Activated naive CD4-positive, alpha-beta T cell treated with anti-CD3 and anti-CD28 coated beads, Interleukin-2, amount 50 U/mL, for 24 hours (primary cell): ENCODE measurements at regions not wholly inside any gene's neighbourhood (a gene's known extent, or its start where the extent isn't known, plus 50 kb on each side); places are given as distances from the start of the nearest gene placed in this dataset.
"Not testable (repeated sequence)": the region's sequence is repeated elsewhere in the genome, so short reads cannot be mapped to it uniquely, and the experiment has no call there.

Source experiments
- H3K27ac Mint-ChIP-seq: one replicate; pipeline ENCODE4 v1.8.0; 2021; ENCODE audit warnings: mild to moderate bottlenecking, mixed read lengths
- H3K27me3 Mint-ChIP-seq: one replicate; pipeline ENCODE4 v1.8.0; 2021; ENCODE audit warnings: mixed read lengths
- H3K36me3 Mint-ChIP-seq: one replicate; pipeline ENCODE4 v1.8.0; 2021; ENCODE audit warnings: mixed read lengths
- H3K4me1 Mint-ChIP-seq: one replicate; pipeline ENCODE4 v1.8.0; 2021; ENCODE audit warnings: mixed read lengths
- H3K4me3 Mint-ChIP-seq: one replicate; pipeline ENCODE4 v1.8.0; 2021; ENCODE audit warnings: mild to moderate bottlenecking, mixed read lengths
- H3K9me3 Mint-ChIP-seq: one replicate; pipeline ENCODE4 v1.8.0; 2021; ENCODE audit warnings: mixed read lengths

DNA sequence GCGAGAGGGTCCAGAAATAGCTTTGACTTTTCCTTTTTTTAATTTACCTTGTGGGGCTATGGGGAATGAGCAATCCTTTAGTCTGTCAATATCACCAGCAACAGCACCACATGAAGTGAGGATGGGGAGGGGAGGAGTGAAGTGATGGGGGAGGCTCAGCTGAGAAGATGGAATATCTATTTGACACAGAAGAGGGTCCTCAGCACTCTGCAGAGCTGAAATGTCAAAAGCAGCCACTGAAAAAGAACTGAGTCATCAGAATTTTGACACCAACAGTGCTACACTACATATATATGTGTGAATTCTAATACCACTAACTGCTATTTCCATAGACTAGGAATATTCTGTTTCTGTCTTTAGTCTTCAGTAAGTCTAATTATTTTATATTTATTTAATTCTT lies 427.0 kb upstream of the PBX1 start:
- peaks cover 5% of the 10 kb centered on the region for H3K9me3 Mint-ChIP-seq
- H3K27ac Mint-ChIP-seq = no peak overlapping the region
- no peak overlapping the region for H3K4me3 Mint-ChIP-seq
- H3K27me3 Mint-ChIP-seq = no peaks in the 10 kb centered on the region
- no peaks in the 10 kb centered on the region for H3K36me3 Mint-ChIP-seq
- no peaks in the 10 kb centered on the region for H3K4me1 Mint-ChIP-seq

DNA sequence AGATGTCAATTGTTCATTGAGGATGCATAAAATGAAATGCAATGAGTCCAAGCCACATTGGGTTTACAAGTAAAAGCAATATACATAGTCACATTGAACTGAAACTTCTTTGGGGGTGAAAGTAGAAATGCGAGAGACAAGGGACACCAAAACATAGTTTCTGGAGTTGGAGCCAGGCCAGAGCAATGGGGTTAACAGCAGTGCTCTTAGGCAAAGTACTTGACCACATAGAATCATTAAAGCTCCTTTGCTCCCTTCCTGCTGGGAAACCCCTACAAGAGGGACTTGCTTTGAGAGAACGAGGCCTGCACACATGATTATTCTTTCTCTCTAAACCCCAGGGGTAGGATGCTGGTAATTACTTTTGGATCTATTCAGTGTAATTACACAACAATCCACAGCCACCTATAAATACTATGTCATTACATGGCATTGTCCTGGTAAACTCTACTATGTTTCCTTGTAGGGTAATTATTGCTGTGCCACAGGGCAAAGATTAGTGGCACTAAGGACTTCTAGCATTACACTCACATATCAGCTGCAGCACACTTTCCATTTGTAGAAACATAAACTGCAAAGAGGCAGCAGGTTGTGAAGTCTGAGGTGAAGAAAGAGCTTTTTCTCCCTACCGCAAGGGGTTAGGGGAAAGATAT lies 421.6 kb upstream of the PBX1 start:
- Mint-ChIP-seq H3K4me3 (no peak overlapping the region), H3K4me1 (no peaks in the 10 kb centered on the region), H3K36me3 (no peaks in the 10 kb centered on the region), H3K27ac (no peak overlapping the region), H3K9me3 (no peaks in the 10 kb centered on the region), H3K27me3 (no peaks in the 10 kb centered on the region)

DNA sequence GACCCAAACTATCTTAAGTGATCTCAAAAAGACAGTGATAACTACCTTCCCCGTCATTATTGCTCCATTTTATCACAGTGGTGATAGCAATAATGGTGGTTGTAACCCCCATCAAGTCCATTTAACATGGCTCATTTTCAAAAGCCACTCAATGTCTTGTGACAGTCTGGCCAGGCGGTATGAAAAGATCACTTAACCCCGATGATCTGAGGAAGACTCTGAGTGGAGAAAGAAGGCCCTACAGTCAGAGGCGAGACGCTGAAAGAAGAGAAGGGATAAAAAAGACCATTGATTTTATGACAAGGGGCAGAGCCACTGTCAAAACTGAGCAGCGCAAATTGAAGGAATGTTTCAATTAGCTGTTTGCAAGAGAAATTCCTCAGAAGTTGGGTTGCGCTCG lies 417.2 kb upstream of the PBX1 start:
- H3K9me3 Mint-ChIP-seq = peaks cover 4% of the 10 kb centered on the region
- H3K27ac Mint-ChIP-seq = no peak overlapping the region
- H3K36me3 Mint-ChIP-seq = no peaks in the 10 kb centered on the region
- H3K4me1 Mint-ChIP-seq = no peaks in the 10 kb centered on the region
- no peaks in the 10 kb centered on the region for H3K27me3 Mint-ChIP-seq
- H3K4me3 Mint-ChIP-seq = no peak overlapping the region

DNA sequence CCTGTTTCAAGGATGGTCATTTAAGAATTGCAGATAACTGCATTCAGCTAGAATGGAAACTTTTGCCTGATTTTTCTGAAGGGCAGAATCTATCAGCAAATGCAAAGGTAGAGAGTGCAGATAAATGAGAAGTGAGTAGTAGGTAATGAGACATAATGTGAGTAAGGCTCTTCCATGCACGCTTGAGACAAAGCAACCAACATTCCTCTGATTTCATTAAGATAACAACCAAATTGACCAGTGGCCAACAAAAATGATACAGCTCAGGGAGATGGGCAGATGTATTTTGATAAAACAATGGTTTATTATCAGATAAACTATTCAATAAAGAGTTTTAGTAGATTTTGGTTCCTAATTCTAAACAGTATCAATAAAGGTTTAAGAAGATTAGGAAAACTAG lies 404.4 kb upstream of the PBX1 start:
- no peaks in the 10 kb centered on the region for H3K27me3 Mint-ChIP-seq
- peaks cover 15% of the 10 kb centered on the region for H3K9me3 Mint-ChIP-seq
- no peak overlapping the region for H3K4me3 Mint-ChIP-seq
- H3K27ac Mint-ChIP-seq = no peak overlapping the region
- no peaks in the 10 kb centered on the region for H3K36me3 Mint-ChIP-seq
- no peaks in the 10 kb centered on the region for H3K4me1 Mint-ChIP-seq

DNA sequence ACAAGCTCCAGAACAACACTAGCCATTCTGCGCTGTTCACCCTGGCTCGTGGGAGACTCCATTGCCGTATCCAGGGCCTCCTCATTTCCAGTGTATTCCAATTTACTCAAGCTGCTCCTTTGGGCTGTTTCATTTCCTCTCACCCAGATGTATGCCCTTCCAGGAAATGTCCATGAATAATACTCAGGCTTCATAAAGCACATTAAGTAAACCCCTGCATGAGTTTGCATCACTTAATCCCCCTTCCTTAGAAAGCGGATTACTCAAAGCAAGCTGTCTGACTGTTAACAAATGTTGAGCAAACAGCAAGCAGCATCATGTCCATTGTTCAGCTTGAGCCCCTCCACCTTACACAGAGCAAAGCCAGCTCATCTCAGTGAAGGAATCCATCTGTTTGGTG lies 403.6 kb upstream of the PBX1 start:
- H3K4me1 Mint-ChIP-seq = no peaks in the 10 kb centered on the region
- no peak overlapping the region for H3K4me3 Mint-ChIP-seq
- no peaks in the 10 kb centered on the region for H3K36me3 Mint-ChIP-seq
- H3K27me3 Mint-ChIP-seq = no peaks in the 10 kb centered on the region
- no peak overlapping the region for H3K27ac Mint-ChIP-seq
- H3K9me3 Mint-ChIP-seq = peaks cover 20% of the 10 kb centered on the region

DNA sequence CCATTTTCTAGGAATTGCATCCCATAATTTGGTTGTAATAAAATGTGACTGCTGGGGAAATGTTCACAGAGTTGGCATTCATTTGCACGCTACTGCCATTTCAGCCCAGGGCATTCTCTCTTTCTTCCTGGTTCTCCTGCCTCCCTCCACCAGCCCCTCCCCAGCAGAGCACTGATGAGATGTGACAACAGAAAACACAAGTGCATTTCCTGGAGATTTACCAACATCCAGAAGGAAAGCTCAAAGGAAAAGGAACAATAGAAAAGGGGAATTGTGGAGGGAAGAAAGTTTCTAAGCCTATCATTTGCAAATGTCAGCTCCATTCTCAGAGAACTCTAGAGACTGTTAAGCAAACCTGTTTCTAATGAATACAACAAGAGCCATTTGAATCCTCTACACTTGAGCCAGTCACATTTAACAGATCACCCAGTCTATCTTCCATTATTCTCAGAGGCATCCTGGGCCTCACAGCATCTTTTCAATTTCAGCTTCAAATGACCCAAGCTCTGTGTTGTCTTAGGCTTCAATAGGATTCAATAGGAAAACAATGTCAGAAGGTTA lies 395.6 kb upstream of the PBX1 start:
- Mint-ChIP-seq H3K4me3 (no peak overlapping the region), H3K9me3 (peaks cover 8% of the 10 kb centered on the region), H3K27me3 (no peaks in the 10 kb centered on the region), H3K4me1 (no peaks in the 10 kb centered on the region), H3K36me3 (no peaks in the 10 kb centered on the region), H3K27ac (no peak overlapping the region)

DNA sequence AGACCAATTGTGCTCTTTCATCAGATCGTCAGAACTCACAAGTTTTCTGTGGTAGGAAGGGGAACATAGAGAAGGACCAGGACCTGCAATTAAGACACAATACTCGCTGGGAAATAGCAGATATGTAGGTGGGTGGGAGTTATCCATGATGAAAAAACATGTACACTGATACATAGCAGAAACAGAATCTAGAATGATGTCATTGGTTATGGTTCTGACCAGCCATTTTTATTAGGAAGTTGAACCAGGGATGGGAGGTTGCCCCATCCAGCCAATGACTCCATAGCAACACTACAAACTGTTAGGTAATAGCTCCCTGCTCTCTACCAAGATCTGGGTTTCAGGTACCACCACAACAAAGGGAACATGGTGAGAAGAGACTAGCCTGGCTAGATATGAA lies 393.5 kb upstream of the PBX1 start:
- peaks cover 3% of the 10 kb centered on the region for H3K9me3 Mint-ChIP-seq
- no peaks in the 10 kb centered on the region for H3K27me3 Mint-ChIP-seq
- H3K36me3 Mint-ChIP-seq = no peaks in the 10 kb centered on the region
- no peak overlapping the region for H3K4me3 Mint-ChIP-seq
- no peak overlapping the region for H3K27ac Mint-ChIP-seq
- H3K4me1 Mint-ChIP-seq = no peaks in the 10 kb centered on the region

DNA sequence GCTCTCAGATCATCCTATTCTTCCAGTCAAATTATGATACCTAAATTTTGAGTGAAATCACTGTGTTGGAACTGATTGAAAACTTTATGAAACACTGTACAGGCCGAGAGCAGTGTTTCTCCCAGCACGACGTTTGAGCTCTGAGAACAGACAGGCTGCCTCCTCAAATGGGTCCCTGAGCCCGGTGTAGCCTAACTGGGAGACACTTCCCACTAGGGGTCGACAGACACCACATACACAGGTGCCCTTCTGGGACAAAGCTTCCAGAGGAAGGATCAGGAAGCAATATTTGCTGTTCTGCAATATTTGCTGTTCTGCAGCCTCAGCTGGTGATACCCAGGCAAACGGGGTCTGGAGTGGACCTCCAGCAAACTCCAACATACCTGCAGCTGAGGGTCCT lies 392.5 kb upstream of the PBX1 start:
- H3K4me1 Mint-ChIP-seq, H3K4me3 Mint-ChIP-seq, H3K9me3 Mint-ChIP-seq, H3K36me3 Mint-ChIP-seq, H3K27me3 Mint-ChIP-seq, H3K27ac Mint-ChIP-seq: not testable (repeated sequence)

DNA sequence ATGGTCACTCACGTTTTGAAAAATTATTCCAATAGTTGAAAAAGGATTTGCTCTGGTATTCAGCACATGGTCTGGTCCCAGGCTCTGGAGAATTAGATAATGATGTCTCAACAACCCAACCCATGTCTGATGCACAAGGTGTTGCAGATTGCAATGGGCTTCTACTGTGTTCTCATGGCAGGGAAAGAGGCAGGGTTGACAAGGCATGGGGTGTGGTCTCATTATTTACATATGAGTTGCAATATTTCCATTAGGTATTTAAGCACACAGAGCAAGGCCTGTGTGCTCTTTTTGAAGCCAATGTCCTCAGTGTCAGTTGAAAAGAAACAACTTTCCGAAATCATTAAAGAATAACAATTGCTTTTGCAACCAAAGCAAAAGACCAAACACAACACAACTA lies 381.9 kb upstream of the PBX1 start:
- no peak overlapping the region for H3K27ac Mint-ChIP-seq
- no peaks in the 10 kb centered on the region for H3K4me1 Mint-ChIP-seq
- H3K9me3 Mint-ChIP-seq = peaks cover 5% of the 10 kb centered on the region
- H3K36me3 Mint-ChIP-seq = no peaks in the 10 kb centered on the region
- H3K4me3 Mint-ChIP-seq = no peak overlapping the region
- no peaks in the 10 kb centered on the region for H3K27me3 Mint-ChIP-seq

DNA sequence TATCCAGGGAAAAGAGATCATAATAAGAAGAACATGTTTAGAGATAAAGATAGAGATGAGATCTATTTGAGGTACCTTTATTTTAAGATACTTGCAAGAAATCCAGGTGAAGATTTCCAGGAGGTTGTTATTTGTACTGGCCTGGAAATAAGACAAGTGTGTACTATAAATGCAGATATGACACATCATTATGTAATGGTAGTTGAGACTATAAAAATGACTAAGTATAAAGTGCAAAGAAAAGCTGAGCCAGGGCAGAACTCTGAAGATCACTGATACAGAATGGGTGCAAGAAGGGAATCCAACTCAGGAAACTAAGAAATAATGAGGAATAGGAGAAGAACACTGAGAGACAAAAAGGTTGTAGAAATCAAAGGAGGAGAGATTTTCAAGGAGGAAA lies 378.2 kb upstream of the PBX1 start:
- Mint-ChIP-seq H3K9me3 (no peaks in the 10 kb centered on the region), H3K27ac (no peak overlapping the region), H3K4me1 (no peaks in the 10 kb centered on the region), H3K4me3 (no peak overlapping the region), H3K27me3 (no peaks in the 10 kb centered on the region), H3K36me3 (no peaks in the 10 kb centered on the region)

DNA sequence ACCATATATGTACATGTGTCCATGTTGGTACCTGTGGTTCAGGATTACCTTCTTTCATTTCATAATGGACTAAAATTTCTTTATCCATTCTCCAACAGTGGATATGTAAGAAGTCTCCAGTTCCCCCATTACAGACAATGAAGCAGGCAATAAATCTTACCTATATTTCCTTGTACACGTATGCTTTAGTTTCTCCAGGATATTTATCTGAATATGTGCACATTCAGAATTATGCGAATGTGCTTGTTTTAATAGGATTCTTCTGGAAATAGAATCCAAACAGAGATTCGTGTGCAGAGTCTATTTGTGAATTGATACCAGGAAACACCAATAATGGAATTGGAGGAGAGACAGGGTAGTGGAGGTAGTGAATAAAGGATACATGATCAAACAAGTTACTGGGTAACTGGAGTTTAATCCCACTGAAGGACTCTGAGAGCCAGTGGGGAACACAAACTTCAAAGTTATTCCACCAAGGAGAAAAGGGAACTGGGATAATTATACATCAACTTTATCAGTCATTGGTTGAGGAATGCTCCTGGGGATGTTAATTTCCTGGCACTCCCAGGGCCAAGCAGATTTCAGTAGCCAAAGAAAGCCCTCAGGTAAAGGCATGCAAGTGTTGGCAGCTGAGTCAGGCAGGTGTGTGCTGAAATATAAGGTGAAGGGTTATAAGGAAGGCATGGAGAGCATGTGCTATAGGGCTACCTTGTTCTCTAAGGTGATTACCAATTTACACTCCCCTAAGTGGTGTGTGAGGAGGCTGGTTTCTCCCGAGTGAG lies 374.9 kb upstream of the PBX1 start:
- Mint-ChIP-seq H3K4me1 (no peaks in the 10 kb centered on the region), H3K27ac (no peak overlapping the region), H3K9me3 (peaks cover 4% of the 10 kb centered on the region), H3K4me3 (no peak overlapping the region), H3K36me3 (no peaks in the 10 kb centered on the region), H3K27me3 (peaks cover 2% of the 10 kb centered on the region)

DNA sequence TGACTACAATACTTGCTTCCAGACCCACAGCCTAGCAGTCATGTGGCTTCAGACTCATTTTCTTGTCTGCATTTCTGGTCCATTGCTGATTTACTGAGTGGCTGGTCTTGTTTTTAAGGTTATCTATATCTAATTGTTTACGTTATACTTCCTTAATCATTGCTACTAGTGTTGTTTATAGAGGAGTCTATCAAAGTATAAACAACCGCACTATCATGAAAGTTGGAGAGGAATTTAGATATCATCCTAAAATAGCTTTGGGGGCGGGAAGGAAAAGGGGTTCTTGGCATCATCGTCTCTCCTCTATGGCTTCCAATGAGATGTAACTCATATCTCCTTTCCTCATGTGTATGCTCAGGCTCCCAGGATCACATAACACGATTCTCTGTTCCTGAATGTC lies 372.1 kb upstream of the PBX1 start:
- H3K36me3 Mint-ChIP-seq = no peaks in the 10 kb centered on the region

DNA sequence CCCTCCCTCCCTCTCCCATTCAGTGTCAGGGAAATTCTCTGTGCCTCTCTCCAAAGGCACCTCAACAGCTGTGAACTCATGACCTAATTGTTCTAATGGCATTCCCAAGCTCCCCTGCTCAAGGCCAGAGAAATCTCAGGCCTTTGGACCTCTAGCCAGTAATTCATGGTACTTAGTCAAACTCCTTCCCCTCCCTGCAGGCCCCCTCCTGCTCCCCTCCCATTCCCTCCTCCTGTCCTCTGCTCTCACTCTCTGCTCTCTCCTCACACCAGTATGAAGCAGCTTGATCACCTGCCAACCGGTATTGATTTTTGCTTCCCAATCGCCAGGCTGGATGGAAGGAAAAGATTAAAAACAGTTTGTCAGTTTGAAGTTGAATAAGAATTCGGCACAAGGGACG lies 370.5 kb upstream of the PBX1 start:
- no peaks in the 10 kb centered on the region for H3K36me3 Mint-ChIP-seq
- H3K4me3 Mint-ChIP-seq = no peak overlapping the region
- peaks cover 2% of the 10 kb centered on the region for H3K27me3 Mint-ChIP-seq
- H3K9me3 Mint-ChIP-seq = peaks cover 26% of the 10 kb centered on the region
- H3K4me1 Mint-ChIP-seq = no peaks in the 10 kb centered on the region
- no peak overlapping the region for H3K27ac Mint-ChIP-seq

More for the DNA sequence above, 372.1 kb upstream of the PBX1 start:
- Mint-ChIP-seq H3K27me3 (peaks cover 2% of the 10 kb centered on the region), H3K4me1 (no peaks in the 10 kb centered on the region), H3K4me3 (no peak overlapping the region), H3K27ac (no peak overlapping the region), H3K9me3 (peaks cover 14% of the 10 kb centered on the region)

DNA sequence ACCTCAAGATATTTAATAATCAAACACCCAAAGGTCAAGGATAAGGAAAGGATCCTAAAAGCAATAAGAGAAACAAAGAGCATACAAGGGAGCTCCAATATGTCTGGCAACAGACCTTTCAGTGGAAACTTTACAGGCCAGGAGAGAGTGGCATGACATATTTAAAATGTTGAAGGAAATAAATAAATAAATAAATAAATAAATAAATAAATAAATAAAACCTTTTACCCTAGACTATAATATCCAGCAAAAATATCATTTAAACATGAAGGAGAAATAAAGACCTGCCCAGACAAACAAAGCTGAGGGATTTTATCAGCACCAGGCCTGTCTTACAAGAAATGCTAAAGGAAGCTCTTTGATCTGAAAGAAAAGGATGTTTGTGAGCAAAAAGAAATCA lies 367.8 kb upstream of the PBX1 start:
- Mint-ChIP-seq H3K36me3 (no peaks in the 10 kb centered on the region), H3K4me3 (no peak overlapping the region), H3K4me1 (no peaks in the 10 kb centered on the region), H3K27me3 (peaks cover 2% of the 10 kb centered on the region), H3K9me3 (peaks cover 28% of the 10 kb centered on the region), H3K27ac (no peak overlapping the region)

DNA sequence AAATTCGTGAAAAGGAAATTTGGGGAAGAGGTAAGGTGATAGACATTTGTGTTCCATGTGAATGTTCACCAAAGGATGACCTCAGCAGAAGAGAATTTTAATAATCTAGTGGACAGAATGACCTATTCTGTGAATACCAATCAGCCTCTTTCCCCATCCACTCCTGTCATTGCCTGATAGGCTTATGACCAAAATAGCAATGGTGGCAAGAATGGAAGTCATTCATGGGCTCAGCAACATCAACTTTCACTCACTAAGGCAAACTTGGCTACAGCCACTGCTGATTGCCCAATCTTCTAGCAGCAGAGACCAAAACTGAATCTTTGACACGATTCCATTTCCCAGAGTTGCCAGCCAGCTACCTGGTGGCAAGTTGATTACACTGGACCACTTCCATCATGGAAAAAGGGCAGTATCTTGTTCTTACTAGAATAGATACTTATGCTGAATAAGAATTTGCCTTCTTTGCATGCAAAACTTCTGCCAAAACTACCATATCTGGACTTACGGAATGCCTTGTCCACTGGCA lies 348.7 kb upstream of the PBX1 start:
- H3K36me3 Mint-ChIP-seq = no peaks in the 10 kb centered on the region
- H3K9me3 Mint-ChIP-seq = peaks cover 5% of the 10 kb centered on the region
- no peaks in the 10 kb centered on the region for H3K27me3 Mint-ChIP-seq
- H3K4me1 Mint-ChIP-seq = no peaks in the 10 kb centered on the region
- no peak overlapping the region for H3K4me3 Mint-ChIP-seq
- no peak overlapping the region for H3K27ac Mint-ChIP-seq

DNA sequence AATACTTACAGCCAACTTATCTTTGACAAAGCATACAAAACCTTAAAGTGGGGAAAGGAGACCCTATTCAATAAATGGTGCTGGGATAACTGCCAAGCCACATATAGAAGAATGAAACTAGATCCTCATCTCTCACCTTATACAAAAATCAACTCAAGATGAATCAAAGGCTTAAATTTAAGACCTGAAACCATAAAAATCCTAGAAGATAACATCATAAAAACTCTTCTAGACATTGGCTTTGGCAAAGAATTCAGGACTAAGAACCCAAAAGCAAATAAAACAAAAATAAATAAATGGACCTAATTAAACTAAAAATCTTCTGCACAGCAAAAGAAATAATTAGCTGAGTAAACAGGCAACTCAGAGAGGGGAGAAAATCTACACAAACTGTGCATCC lies 335.6 kb upstream of the PBX1 start:
- no peak overlapping the region for H3K27ac Mint-ChIP-seq
- no peak overlapping the region for H3K4me3 Mint-ChIP-seq
- H3K9me3 Mint-ChIP-seq = peaks cover 11% of the 10 kb centered on the region
- no peaks in the 10 kb centered on the region for H3K27me3 Mint-ChIP-seq
- no peaks in the 10 kb centered on the region for H3K4me1 Mint-ChIP-seq
- no peaks in the 10 kb centered on the region for H3K36me3 Mint-ChIP-seq
